ENCODE measurements at regions not wholly inside any gene's neighbourhood (a gene's known extent, or its start where the extent isn't known, plus 50 kb on each side); places are given as distances from the start of the nearest gene placed in this dataset.

- TF ChIP-seq CTCF (IDR thresholded peaks at IDR 0.05) (no peak), POLR2A (IDR thresholded peaks at IDR 0.05) (no peak)
Measured at GRCh38 chr2:41933046-41933420, 114.8 kb upstream of the PKDCC start.

Measured in uterus (tissue), 2 donors.